Cerebellar cortex (tissue), 1 donor: ENCODE measurements at regions not wholly inside any gene's neighbourhood (a gene's known extent, or its start where the extent isn't known, plus 50 kb on each side); places are given as distances from the start of the nearest gene placed in this dataset.
A peak's percentile ranks its signal among the peaks of the same experiment; 100 is the strongest.
"Not testable (repeated sequence)": the region's sequence is repeated elsewhere in the genome, so short reads cannot be mapped to it uniquely, and the experiment has no call there.

Source experiments
- DNase-seq: peaks from one replicate; pipeline ENCODE4 v3.0.0-alpha.2; 2015; ENCODE audit warnings: low spot score

GRCh38 chr6:140460267-140460666 is 1085.8 kb upstream of the CITED2 start:
- no peak for DNase-seq

GRCh38 chr6:140459209-140459608 is 1084.8 kb upstream of the CITED2 start:
- no peak for DNase-seq

GRCh38 chr6:140446241-140446640 is 1071.8 kb upstream of the CITED2 start:
- DNase-seq, result no peak

GRCh38 chr6:140445474-140446004 is 1071.1 kb upstream of the CITED2 start:
- no peak for DNase-seq

DNA sequence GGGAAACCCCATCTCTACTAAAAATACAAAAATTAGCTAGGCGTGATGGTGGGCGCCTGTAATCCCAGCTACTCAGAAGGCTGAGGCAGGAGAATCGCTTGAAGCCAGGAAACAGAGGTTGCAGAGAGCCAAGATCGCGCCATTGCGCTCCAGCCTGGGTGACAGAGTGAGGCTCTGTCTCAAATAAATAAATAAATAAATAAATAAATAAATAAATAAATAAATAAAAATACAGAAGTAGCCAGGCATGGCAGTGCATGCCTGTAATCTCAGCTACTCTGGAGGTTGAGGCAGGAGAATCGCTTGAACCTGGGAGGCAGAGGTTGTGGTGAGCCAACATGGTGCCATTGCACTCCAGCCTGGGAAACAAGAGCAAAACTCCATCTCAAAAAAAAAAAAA is 1068.7 kb upstream of the CITED2 start:
- DNase-seq, result not testable (repeated sequence)

DNA sequence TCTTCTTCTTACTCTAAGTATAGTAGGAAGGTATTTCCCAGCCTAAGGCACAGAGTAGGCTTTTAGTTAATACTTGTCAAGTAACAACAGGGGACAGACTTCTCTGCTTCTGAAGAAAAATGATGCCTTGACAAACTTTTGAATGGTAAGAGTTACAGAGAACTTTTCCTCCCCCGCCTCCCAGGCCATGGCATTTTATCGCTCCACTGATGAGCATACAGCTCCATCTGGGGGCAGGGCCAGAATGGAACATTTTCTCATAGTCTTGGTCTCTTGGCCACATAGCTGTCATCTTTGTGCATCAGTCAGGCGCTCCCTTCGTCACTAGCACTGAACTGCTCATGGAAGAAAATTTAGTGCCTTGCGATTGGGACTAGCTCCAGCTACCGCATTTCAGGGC is 1066.8 kb upstream of the CITED2 start:
- DNase-seq, result peak; percentile 84

- DNase-seq, result no peak
Measured at GRCh38 chr6:140440223-140440835, 1065.9 kb upstream of the CITED2 start.

- DNase-seq, result no peak
Measured at GRCh38 chr6:140438346-140438735, 1063.9 kb upstream of the CITED2 start.

GRCh38 chr6:140437619-140438345 is 1063.3 kb upstream of the CITED2 start:
- no peak for DNase-seq

- no peak for DNase-seq
Measured at GRCh38 chr6:140436023-140436811, 1061.8 kb upstream of the CITED2 start.

GRCh38 chr6:140434761-140435160 is 1060.3 kb upstream of the CITED2 start:
- no peak for DNase-seq

GRCh38 chr6:140433072-140433471 is 1058.6 kb upstream of the CITED2 start:
- DNase-seq, result no peak

DNA sequence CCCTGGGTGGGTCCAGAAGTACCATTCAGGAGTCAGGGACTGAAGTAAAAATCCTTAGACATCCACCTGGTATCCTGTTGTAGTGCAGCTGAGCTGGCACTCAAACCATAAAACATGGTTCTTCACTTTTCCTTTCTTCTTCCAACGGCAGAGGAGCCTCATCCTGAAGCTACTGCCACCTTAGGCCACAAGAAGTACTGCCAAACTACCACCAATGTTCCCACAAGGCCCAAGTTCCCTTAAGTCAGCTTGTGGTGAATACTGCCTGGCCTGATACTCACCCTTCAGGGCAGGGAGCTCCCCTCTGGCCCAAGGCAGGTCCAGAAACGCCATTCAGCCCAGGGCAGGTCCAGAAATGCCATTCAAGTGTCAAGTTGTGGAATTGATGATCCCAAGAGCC is 1053.4 kb upstream of the CITED2 start:
- DNase-seq, result no peak

DNA sequence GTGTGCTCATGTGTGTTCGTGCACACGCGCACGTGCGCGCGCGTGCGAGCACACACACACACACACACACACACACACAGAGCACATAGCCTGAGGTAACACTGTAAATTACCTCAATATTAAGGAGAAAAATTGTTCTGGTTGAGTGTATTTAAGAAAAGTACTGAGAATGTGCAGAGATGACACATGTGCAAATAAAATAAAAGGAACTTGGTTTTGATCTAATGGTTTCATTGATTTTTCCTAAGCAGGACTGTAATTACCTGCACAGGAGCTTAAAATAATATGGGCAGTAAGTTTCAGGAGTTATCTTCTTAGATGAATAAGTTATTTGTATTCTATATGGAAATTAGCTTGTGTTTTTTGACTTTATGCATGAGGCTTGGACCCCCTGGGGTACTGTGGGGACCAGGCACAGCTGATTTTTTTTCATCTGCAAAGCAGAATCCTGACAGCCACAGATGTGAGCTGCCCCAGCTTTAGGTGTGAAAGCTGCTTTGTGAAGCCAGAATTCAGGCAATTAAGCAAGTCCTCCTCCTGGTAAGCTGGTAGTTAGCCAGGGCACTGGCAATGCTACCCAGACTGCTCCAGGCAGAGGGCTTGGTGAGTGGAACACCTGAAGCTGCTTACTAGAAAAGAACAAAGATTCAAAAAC is 1040.6 kb upstream of the CITED2 start:
- no peak for DNase-seq

DNA sequence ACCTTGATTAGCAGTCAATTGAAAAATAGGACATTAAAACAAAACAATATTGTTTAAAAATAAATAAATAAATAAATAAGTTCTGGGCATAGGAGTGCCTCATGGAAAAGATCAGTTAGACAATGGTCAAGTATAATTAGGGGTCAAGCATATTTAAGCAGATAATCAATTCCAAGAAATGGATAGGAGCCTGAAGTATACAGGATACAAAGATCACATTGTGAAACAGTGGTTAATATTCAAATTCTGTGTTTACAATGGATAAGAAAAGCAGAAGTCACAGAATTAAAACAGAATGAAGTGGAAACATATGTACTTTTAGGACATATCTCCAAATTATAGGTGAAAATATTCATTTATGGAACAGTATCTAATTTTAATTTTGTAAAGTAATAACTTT is 1028.6 kb upstream of the CITED2 start:
- DNase-seq, result no peak

- no peak for DNase-seq
Measured at GRCh38 chr6:140401761-140402160, 1027.3 kb upstream of the CITED2 start.

DNA sequence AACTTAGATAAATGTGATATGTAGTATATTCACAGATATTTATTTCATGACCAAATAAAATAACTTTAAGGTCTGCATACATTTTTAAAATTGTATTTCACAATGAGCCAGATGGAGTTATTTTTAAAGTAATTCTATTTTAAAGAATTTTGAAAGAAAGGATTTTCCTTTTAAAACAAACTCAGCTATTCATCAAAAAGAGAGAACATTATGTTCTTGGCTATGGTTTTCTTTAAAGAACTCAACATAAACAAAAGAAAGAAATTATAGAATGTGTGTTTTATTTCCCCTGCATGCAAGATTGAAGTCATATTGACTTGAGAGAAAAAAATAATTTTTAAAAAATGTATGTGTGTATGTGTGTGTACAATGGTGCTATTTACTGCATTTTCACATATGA is 1023.6 kb upstream of the CITED2 start:
- no peak for DNase-seq

DNA sequence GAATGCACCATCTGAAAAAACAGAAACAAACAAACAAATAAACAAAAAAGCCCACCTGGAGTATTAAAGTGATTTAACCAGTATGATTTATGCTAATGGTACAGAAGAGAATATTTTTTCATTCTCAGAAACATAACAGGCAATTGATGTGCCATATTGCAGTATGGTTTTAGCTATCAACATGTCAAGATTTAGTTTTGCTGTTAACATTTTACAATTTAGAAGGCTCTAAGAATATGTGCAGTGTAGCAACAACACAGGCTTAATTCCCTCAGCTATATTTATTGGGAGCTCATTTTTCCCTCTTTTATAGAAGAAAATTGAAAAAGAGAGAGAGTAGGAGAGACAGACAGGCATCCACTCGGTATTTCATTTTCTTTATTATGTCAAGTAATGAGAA is 1022.7 kb upstream of the CITED2 start:
- DNase-seq, result no peak

- DNase-seq, result no peak
Measured at GRCh38 chr6:140393665-140394540, 1019.5 kb upstream of the CITED2 start.

GRCh38 chr6:140388815-140389214 is 1014.4 kb upstream of the CITED2 start:
- DNase-seq, result no peak

DNA sequence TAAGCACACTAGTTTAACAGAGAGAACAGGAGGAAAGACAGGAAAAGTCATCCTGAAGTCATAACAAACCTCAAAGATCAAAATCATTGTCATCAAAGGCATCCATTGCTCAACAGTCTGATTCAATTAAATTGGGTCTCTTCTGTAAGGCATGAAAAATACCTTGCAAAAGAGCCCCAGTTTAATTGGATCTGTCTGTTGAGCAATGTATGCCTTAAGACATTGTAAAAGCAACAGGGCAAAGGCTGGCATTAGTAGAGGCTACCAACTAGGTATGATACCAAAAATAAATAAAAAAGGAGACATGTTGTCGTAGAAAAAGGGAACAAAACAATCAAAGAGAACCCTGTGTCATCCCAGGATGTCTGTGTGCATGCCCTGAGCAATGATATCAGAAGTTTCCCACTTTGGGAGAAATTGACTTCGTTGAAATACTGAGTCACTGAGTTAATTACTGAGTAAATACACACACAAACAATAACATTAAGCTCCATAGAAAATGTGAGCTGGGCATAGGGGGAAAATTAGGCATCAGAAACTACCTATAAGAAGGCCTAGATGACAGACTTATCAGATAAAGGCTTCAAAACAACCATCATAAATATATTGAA is 1013.8 kb upstream of the CITED2 start:
- no peak for DNase-seq
